NCI-H524 (cell line): ENCODE measurements at regions not wholly inside any gene's neighbourhood (a gene's known extent, or its start where the extent isn't known, plus 50 kb on each side); places are given as distances from the start of the nearest gene placed in this dataset.

Source experiments
- DNase-seq, 2 experiments: peaks; one replicate each; lab custom pipeline; 2025; lab: John Stamatoyannopoulos, UW

GRCh38 chr4:65777270-65777669 is 107.0 kb upstream of the EPHA5 start:
- no peak for DNase-seq

DNA sequence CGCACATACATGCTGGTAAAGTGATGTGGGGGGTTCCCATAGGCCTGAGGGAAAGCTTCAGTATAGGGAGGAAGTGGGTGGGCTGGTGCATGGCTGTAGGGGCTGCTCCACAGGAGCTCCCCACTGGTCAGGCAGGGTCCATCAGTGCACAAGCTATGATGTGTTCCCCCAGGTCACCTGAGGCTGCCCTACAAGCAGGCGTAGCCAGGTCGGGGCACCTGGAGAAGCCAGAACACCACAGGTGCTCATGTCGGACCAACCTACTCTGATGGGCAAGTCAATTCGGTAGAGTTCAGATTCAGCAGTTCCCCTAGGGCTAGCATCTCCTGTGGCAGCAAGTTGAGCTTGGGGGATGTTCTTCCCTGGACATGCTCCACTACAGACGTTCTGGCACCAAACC is 103.3 kb upstream of the EPHA5 start:
- no peak for DNase-seq

DNA sequence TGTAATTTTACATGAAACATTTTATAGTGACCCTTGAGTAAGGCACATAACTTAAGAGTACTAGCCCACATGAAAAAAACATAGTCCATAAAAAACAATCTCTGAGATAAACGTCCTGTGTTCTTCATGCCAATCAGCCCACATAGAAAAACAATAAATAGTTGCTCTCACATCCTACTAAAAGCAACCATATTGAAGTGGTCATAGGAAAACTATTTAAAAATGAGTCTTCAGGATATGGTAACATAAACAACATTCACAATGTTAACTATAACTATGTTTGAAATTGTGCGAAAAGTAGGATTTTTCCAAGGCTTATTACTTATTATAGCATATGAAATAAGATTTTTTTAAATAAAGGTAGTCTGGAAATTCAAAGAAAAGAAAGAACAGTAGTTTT is 77.1 kb upstream of the EPHA5 start:
- no peak for DNase-seq

GRCh38 chr4:65738134-65738533 is 67.8 kb upstream of the EPHA5 start:
- DNase-seq, result no peak

DNA sequence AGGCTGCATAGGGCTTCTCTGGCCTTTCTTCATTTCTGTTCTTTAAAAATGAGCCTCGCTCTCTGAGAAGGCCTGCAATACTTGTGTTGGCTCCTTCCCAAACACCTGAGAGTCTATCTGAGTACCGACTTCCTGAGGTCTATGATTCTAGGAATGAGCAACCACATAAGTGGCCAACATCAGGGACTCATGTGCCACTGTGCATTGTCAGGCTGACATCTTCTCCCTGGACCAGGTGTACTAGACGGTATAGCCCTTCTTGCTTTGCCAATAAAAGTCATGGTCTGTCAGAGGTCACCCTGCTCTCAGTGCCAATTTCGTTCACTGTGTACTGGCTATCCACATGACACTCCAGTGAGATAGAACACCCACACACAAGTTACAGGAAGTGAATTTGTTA is 67.4 kb upstream of the EPHA5 start:
- DNase-seq, result no peak

DNA sequence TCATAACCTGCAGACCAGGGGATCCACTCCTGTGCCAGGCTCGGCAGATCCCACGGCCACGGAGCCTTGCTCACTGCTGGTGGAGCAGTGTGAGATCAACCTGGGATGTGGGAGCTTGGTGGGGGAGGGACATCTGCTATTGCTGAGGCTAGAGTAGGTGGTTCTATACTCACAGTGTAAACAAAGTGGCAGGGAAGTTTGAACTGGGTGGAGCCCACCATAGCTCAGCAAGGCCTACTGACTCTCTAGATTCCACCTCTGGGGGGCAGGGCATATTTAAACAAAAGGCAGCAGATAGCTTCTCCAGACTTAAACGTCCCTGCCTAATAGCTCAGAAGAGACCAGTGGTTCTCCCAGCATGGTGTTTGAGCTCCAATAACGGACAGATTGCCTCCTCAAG is 54.7 kb upstream of the EPHA5 start:
- DNase-seq, result no peak
